Upper lobe of left lung (tissue), 4 donors: ENCODE measurements at regions not wholly inside any gene's neighbourhood (a gene's known extent, or its start where the extent isn't known, plus 50 kb on each side); places are given as distances from the start of the nearest gene placed in this dataset.

Experiments used
- POLR2A ChIP-seq, 4 donors: fragments of 450-650 bp; IDR thresholded peaks; one replicate each; pipeline ENCODE4 v1.5.1; 2016 to 2017; ENCODE audit warnings: antibody characterized with exemption in 4 of 4, mild to moderate bottlenecking in 2 of 4
- TF ChIP-seq, protein P1 (sequence below), 6 experiments: fragments of 450-650 bp in 4 of 6; fragments of 200-600 bp in 2 of 6; sonication (generic) in 2 of 6; IDR thresholded peaks; one replicate each; pipeline ENCODE4 v1.5.1; 2016 to 2019; ENCODE audit warnings: antibody characterized with exemption in 6 of 6

DNA sequence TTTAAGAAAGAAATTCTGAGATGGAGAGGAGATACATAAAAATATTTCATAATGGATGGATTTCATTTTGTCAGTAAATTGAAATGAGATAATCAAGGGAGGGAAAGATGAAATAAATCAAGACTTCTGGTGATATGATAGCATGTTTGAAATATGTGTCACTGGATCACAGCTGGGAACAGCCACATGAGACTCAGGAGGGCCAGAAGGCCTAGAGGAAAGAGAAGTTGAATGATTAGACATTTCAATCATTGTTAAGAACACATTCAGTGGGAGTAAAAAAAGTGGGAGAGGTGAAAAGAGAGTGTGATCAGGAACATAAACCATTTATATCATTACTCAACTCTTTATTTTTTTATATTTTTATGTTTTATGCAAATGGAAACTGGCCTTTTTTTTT is 933.4 kb downstream of the KCNJ2 start:
- TF ChIP-seq, protein P1, sequence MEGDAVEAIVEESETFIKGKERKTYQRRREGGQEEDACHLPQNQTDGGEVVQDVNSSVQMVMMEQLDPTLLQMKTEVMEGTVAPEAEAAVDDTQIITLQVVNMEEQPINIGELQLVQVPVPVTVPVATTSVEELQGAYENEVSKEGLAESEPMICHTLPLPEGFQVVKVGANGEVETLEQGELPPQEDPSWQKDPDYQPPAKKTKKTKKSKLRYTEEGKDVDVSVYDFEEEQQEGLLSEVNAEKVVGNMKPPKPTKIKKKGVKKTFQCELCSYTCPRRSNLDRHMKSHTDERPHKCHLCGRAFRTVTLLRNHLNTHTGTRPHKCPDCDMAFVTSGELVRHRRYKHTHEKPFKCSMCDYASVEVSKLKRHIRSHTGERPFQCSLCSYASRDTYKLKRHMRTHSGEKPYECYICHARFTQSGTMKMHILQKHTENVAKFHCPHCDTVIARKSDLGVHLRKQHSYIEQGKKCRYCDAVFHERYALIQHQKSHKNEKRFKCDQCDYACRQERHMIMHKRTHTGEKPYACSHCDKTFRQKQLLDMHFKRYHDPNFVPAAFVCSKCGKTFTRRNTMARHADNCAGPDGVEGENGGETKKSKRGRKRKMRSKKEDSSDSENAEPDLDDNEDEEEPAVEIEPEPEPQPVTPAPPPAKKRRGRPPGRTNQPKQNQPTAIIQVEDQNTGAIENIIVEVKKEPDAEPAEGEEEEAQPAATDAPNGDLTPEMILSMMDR (IDR thresholded peaks at IDR 0.05), result no peak
- TF ChIP-seq POLR2A (IDR thresholded peaks at IDR 0.05), result no peak
